GM23248 (cell line): ENCODE measurements at regions not wholly inside any gene's neighbourhood (a gene's known extent, or its start where the extent isn't known, plus 50 kb on each side); places are given as distances from the start of the nearest gene placed in this dataset.

Experiments used
- EZH2 ChIP-seq: fragments of 200-600 bp; sonication (generic); IDR thresholded peaks from 2 replicates; pipeline ENCODE4 v1.6.1; 2018; ENCODE audit warnings: antibody characterized with exemption, mild to moderate bottlenecking; ENCODE audit not compliant: insufficient read depth, poor library complexity, severe bottlenecking
- EZH2phosphoT487 ChIP-seq: fragments of 200-600 bp; sonication (generic); IDR thresholded peaks from 2 replicates; pipeline ENCODE4 v1.6.1; 2018; ENCODE audit warnings: antibody characterized with exemption, moderate library complexity, mild to moderate bottlenecking, low read depth; ENCODE audit not compliant: insufficient read depth

GRCh38 chr10:53508197-53508596, 735.6 kb upstream of the MBL2 start:
- TF ChIP-seq EZH2phosphoT487 (no peak), EZH2 (no peak)
